ENCODE measurements at regions not wholly inside any gene's neighbourhood (a gene's known extent, or its start where the extent isn't known, plus 50 kb on each side); places are given as distances from the start of the nearest gene placed in this dataset.

GRCh38 chr5:120955795-120956194 lies 491.7 kb downstream of the PRR16 start (continued):
- no peak for TF ChIP-seq BCL6 (CRISPR knock-in tag; IDR thresholded peaks at IDR 0.05)
- no peak for TF ChIP-seq ZNF761 (CRISPR knock-in tag; conservative IDR thresholded peaks at IDR 0.05)
- no peak for TF ChIP-seq NRL (CRISPR knock-in tag; IDR thresholded peaks at IDR 0.05; ENCODE audit: borderline replicate concordance)
- TF ChIP-seq ZNF598 (CRISPR knock-in tag; IDR thresholded peaks at IDR 0.05; ENCODE audit: borderline replicate concordance), result no peak
- TF ChIP-seq NFIC (IDR thresholded peaks at IDR 0.05; ENCODE audit: low read length), result no peak

DNA sequence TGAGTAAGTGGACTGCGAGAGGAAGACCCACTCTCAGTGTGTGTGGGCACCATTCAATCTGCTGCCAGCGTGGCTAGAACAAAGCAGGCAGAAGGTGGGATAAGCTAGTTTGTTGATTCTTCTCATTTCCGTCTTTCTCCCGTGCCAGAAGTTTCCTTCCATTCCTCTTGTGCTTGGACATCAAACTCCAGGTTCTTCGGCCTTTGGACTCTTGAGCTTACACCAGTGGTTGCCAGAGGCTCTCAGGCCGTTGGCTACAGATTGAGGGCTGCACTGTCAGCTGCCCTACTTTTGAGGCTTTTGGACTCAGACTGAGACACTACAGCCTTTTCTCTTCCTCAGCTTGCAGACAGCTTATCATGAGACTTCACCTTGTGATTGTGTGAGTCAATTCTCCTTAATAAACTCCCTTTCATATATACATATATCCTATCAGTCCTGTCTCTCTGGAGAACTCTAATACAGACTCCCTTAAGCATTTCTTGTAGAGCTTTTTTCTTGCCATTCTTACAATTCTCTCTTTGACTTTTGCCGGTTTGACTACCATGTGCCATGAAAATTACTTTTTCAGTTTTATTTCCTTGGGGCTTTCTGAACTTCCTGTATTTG lies 494.9 kb downstream of the PRR16 start:
- BruUV-seq (replicated peaks), result no TSS peak
- in situ Hi-C loops (cut with HindIII; ENCODE audit: extremely low pct_ligation_motif_present, low pct_unique_long_range_greater_than_20kb), result no loop called here
- no peak for DNase-seq (ENCODE audit: low spot score)

DNA sequence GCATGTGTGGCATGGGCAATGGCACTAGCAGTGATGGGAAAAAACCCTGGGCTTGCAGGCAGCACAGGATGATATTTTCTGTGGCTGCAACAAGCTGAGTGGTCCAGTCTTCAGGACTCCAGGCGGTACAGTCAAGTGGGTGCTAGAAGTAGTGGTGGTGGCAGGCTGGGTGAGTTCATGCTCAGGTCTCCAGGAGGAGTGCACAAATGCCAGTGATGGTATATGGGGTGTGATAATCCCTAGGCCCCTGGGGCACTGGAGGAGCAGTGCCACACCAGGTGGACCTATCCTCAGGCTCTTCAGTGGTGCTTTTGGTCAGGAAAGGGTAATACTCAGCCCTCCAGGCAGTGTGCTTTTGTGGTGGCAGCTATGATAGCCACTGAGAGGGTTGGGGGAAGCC lies 496.4 kb downstream of the PRR16 start:
- 0% methylated on average over 1 of the region's 1 CpG for WGBS (ENCODE audit: low lambda C conversion rate)
- H3K9ac ChIP-seq (ENCODE audit: insufficient read depth, low read depth, low read length), result no peak overlapping the region
- no peak overlapping the region for H3K27ac ChIP-seq (ENCODE audit: extremely low read length, insufficient read depth, low read length)
- H3K9me3 ChIP-seq (ENCODE audit: low read length), result no peaks in the 10 kb centered on the region; the same call in 1 of the 2 replicates
- BruUV-seq (replicated peaks), result no TSS peak
- ChIA-PET CTCF (ENCODE audit: low intra/inter-chr PET ratio, low total read pairs) (no interaction called here), POLR2A (no interaction called here)
- H2AFZ ChIP-seq (ENCODE audit: low read length), result no peak overlapping the region
- FAIRE-seq (no peak), DNase-seq (ENCODE audit: low spot score) (no peak), ATAC-seq (no peak)
- no peak overlapping the region for H3K4me2 ChIP-seq (ENCODE audit: low read depth, low read length)
- H3K27me3 ChIP-seq (ENCODE audit: control insufficient read depth in 1 of 2, insufficient read depth in 2 of 2, low read length in 2 of 2), result no peaks in the 10 kb centered on the region
- no peaks in the 10 kb centered on the region for H3K4me1 ChIP-seq (ENCODE audit: insufficient read depth, low read length)
- H4K20me1 ChIP-seq (ENCODE audit: insufficient read depth, low read length), result no peaks in the 10 kb centered on the region
- H3K36me3 ChIP-seq (replicated peaks in 1 of 2; ENCODE audit: control insufficient read depth in 1 of 2, insufficient read depth in 2 of 2, low read length in 2 of 2), result no peaks in the 10 kb centered on the region
- in situ Hi-C loops (cut with HindIII; ENCODE audit: extremely low pct_ligation_motif_present, low pct_unique_long_range_greater_than_20kb), result no loop called here
- no peaks in the 10 kb centered on the region for H3K79me2 ChIP-seq (ENCODE audit: insufficient read depth, low read length)
- no peak overlapping the region for H3K4me3 ChIP-seq (replicated peaks in 1 of 3; ENCODE audit: insufficient read depth in 1 of 3, low read depth in 2 of 3, low read length in 3 of 3)
- intact Hi-C loops (cut with micrococcal nuclease; ENCODE audit: unreplicated experiment), result no loop called here
- TF ChIP-seq CHD4 (IDR thresholded peaks at IDR 0.05; ENCODE audit: borderline replicate concordance, low read length), result no peak
- TF ChIP-seq ZNF333 (CRISPR knock-in tag; IDR thresholded peaks at IDR 0.05; ENCODE audit: borderline replicate concordance), result no peak
- no peak for TF ChIP-seq ATF6 (CRISPR knock-in tag; conservative IDR thresholded peaks at IDR 0.05)
- TF ChIP-seq, protein P1, sequence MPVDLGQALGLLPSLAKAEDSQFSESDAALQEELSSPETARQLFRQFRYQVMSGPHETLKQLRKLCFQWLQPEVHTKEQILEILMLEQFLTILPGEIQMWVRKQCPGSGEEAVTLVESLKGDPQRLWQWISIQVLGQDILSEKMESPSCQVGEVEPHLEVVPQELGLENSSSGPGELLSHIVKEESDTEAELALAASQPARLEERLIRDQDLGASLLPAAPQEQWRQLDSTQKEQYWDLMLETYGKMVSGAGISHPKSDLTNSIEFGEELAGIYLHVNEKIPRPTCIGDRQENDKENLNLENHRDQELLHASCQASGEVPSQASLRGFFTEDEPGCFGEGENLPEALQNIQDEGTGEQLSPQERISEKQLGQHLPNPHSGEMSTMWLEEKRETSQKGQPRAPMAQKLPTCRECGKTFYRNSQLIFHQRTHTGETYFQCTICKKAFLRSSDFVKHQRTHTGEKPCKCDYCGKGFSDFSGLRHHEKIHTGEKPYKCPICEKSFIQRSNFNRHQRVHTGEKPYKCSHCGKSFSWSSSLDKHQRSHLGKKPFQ (CRISPR knock-in tag; IDR thresholded peaks at IDR 0.05; ENCODE audit: insufficient replicate concordance), result no peak
- no peak for TF ChIP-seq ZBTB39 (CRISPR knock-in tag; IDR thresholded peaks at IDR 0.05)

More for the DNA sequence above, 494.9 kb downstream of the PRR16 start:
- no peaks in the 10 kb centered on the region for H3K27me3 ChIP-seq (ENCODE audit: control insufficient read depth in 1 of 2, insufficient read depth in 2 of 2, low read length in 2 of 2)
- H3K4me2 ChIP-seq (ENCODE audit: low read depth, low read length), result no peak overlapping the region
- WGBS (ENCODE audit: low lambda C conversion rate), result 14% methylated on average over 7 of the region's 7 CpGs
- no peak overlapping the region for H3K27ac ChIP-seq (ENCODE audit: extremely low read length, insufficient read depth, low read length)
- ChIA-PET CTCF (ENCODE audit: low intra/inter-chr PET ratio, low total read pairs) (no interaction called here), POLR2A (no interaction called here)
- no peak overlapping the region for H3K4me3 ChIP-seq (replicated peaks in 1 of 3; ENCODE audit: insufficient read depth in 1 of 3, low read depth in 2 of 3, low read length in 3 of 3)
- H3K36me3 ChIP-seq (replicated peaks in 1 of 2; ENCODE audit: control insufficient read depth in 1 of 2, insufficient read depth in 2 of 2, low read length in 2 of 2), result no peaks in the 10 kb centered on the region
- intact Hi-C loops (cut with micrococcal nuclease; ENCODE audit: unreplicated experiment), result no loop called here
- no peaks in the 10 kb centered on the region for H4K20me1 ChIP-seq (ENCODE audit: insufficient read depth, low read length)
- peaks cover 11% of the 10 kb centered on the region for H3K9me3 ChIP-seq (ENCODE audit: low read length)
- no peak for ATAC-seq
- FAIRE-seq, result no peak
- H3K9ac ChIP-seq (ENCODE audit: insufficient read depth, low read depth, low read length), result no peak overlapping the region
- no peaks in the 10 kb centered on the region for H3K4me1 ChIP-seq (ENCODE audit: insufficient read depth, low read length)
- TF ChIP-seq FOXK2 (IDR thresholded peaks at IDR 0.05) (no peak), ZBTB42 (CRISPR knock-in tag; IDR thresholded peaks at IDR 0.05) (no peak), NONO (IDR thresholded peaks at IDR 0.05) (no peak), NONO (CRISPR knock-in tag; conservative IDR thresholded peaks at IDR 0.05) (no peak), SCMH1 (CRISPR knock-in tag; IDR thresholded peaks at IDR 0.05; ENCODE audit: borderline replicate concordance) (no peak), SSRP1 (CRISPR knock-in tag; IDR thresholded peaks at IDR 0.05) (no peak)
- no peaks in the 10 kb centered on the region for H3K79me2 ChIP-seq (ENCODE audit: insufficient read depth, low read length)
- no peak overlapping the region for H2AFZ ChIP-seq (ENCODE audit: low read length)
